SH-SY5Y (cell line): ENCODE measurements at regions not wholly inside any gene's neighbourhood (a gene's known extent, or its start where the extent isn't known, plus 50 kb on each side); places are given as distances from the start of the nearest gene placed in this dataset.

Source experiments
- GATA2 ChIP-seq: IDR thresholded peaks from 2 replicates; pipeline ENCODE4 v1.6.1; 2011; ENCODE audit warnings: mild to moderate bottlenecking, low read depth, low read length
- GATA3 ChIP-seq: IDR thresholded peaks from 2 replicates; pipeline ENCODE4 v1.6.1; 2011; ENCODE audit warnings: low read depth, mild to moderate bottlenecking, low read length, moderate library complexity

DNA sequence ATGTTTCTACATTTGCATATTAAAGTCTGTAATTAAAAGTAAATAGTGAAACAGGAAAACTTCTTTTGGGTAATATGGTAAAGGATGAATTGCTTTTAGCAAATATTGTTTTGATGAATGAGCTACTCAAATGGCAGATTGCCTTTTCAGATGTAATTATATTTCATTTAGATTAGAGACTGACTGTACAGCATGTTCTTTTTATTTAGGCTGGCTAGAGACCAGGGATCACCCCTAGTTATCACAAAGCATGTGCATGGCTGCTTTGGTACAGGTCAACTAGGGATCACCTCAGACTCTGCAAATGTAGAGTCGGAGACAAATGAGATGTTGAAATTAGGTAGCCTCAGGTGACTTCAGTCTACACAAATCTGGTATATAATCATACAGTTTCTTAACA, 214.9 kb upstream of the SEMA6A start:
- TF ChIP-seq GATA3, result no peak
- no peak for TF ChIP-seq GATA2
